OCI-LY7 (cell line): ENCODE measurements at regions not wholly inside any gene's neighbourhood (a gene's known extent, or its start where the extent isn't known, plus 50 kb on each side); places are given as distances from the start of the nearest gene placed in this dataset.

Experiments
- BruUV-seq: library from RNA; stranded (reverse); fragments of 400-500 nt; replicated peaks from 2 replicates; lab custom pipeline; 2021; lab: Mats Ljungman, UMichigan
- CTCF ChIA-PET: fragments of 300-600 bp; sonication (Branson Sonifier 250); formaldehyde crosslinking; loops from one replicate; lab custom pipeline; 2022; ENCODE audit warnings: antibody characterized with exemption; ENCODE audit not compliant: unreplicated experiment; lab: Charles Lee
- POLR2A ChIA-PET: fragments of 300-600 bp; sonication (Branson Sonifier 250); formaldehyde crosslinking; loops from one replicate; lab custom pipeline; 2022; ENCODE audit warnings: antibody characterized with exemption; lab: Charles Lee
- DNase-seq: peaks from one replicate; pipeline ENCODE4 v3.0.0-alpha.2; 2015; ENCODE audit warnings: low spot score
- H2AFZ ChIP-seq: fragments of 200-600 bp; sonication (generic), shearing (Covaris generic); 2 replicates; pipeline ENCODE4 v1.6.1; 2014; ENCODE audit warnings: mild to moderate bottlenecking, antibody characterized with exemption, low read length, moderate library complexity
- H3K27ac ChIP-seq: fragments of 200-600 bp; sonication (generic); 2 replicates; pipeline ENCODE4 v1.5.1; 2014; ENCODE audit warnings: mixed run types, low read depth, mild to moderate bottlenecking, moderate library complexity, low read length, inconsistent platforms; ENCODE audit not compliant: poor library complexity, severe bottlenecking
- H3K36me3 ChIP-seq: fragments of 200-600 bp; sonication (generic); 2 replicates; pipeline ENCODE4 v1.6.1; 2014; ENCODE audit warnings: mild to moderate bottlenecking, antibody characterized with exemption, low read length, moderate library complexity, mixed read lengths; ENCODE audit not compliant: insufficient read depth
- H3K4me1 ChIP-seq: fragments of 200-600 bp; sonication (generic); 2 replicates; pipeline ENCODE4 v1.5.1; 2014; ENCODE audit warnings: mild to moderate bottlenecking, low read length; ENCODE audit not compliant: insufficient read depth, poor library complexity, severe bottlenecking
- H3K4me2 ChIP-seq: fragments of 200-600 bp; sonication (generic); 2 replicates; pipeline ENCODE4 v1.6.1; 2014; ENCODE audit warnings: mild to moderate bottlenecking, low read length
- H3K4me3 ChIP-seq: fragments of 200-600 bp; sonication (generic); 2 replicates; pipeline ENCODE4 v1.5.1; 2014; ENCODE audit warnings: mild to moderate bottlenecking, low read depth, low read length; ENCODE audit not compliant: poor library complexity, severe bottlenecking
- H3K79me2 ChIP-seq: fragments of 200-600 bp; sonication (generic); 2 replicates; pipeline ENCODE4 v1.6.1; 2016; ENCODE audit warnings: low read depth, mild to moderate bottlenecking, low read length, moderate library complexity, mixed read lengths; ENCODE audit not compliant: insufficient read depth
- H3K9me2 ChIP-seq: fragments of 200-600 bp; sonication (generic); 2 replicates; pipeline ENCODE4 v1.6.1; 2016; ENCODE audit warnings: mild to moderate bottlenecking, low read length, mixed read lengths; ENCODE audit not compliant: insufficient read depth
- H3K9me3 ChIP-seq: fragments of 200-600 bp; sonication (generic); 2 replicates; pipeline ENCODE4 v1.6.1; 2014; ENCODE audit warnings: mild to moderate bottlenecking, mixed run types, low read length, mixed read lengths
- H4K20me1 ChIP-seq: fragments of 200-600 bp; sonication (generic); 2 replicates; pipeline ENCODE4 v1.6.1; 2014; ENCODE audit warnings: mild to moderate bottlenecking, antibody characterized with exemption, low read length, moderate library complexity, mixed read lengths; ENCODE audit not compliant: insufficient read depth
- EZH2phosphoT487 ChIP-seq: fragments of 200-600 bp; sonication (generic); IDR thresholded peaks from 2 replicates; pipeline ENCODE4 v1.6.1; 2018; ENCODE audit warnings: low read depth, borderline replicate concordance, mild to moderate bottlenecking, mixed run types, antibody characterized with exemption, low read length, moderate library complexity, mixed read lengths
- intact Hi-C: fragments of 100-400 bp; cut with micrococcal nuclease; formaldehyde crosslinking; loops from one replicate; pipeline ENCODE4 v1.10.0; 2022; ENCODE audit not compliant: unreplicated experiment
- TF ChIP-seq, protein P1 (sequence below): fragments of 200-600 bp; sonication (generic); conservative IDR thresholded peaks from 2 replicates; pipeline ENCODE4 v1.5.1; 2014; ENCODE audit warnings: mild to moderate bottlenecking, antibody characterized with exemption, low read length, moderate library complexity, mixed read lengths

DNA sequence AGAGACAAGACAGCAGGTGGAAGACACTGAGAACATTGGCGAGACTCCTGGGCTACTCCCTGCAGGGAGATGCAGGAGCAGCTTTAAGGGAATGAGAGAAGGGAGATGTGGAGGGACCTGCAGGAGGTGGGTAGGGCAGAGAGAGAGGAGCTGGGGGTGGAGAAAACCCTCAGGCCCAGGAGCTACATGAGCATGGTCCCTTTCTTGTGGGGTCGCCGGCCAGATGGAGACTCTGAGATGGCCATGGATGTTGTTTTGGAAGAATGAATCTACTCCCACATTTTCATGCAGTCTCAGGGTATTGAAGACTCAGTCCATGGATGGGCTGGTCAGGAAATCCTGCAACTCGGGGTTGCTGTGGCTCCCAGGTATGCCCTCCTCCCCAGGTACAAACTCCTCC, 1381.9 kb downstream of the TBC1D22A start:
- DNase-seq = no peak
- no peak overlapping the region for H3K27ac ChIP-seq
- intact Hi-C loops = no loop called here
- no peaks in the 10 kb centered on the region for H3K79me2 ChIP-seq
- no peaks in the 10 kb centered on the region for H3K4me1 ChIP-seq
- H3K36me3 ChIP-seq = no peaks in the 10 kb centered on the region
- no peaks in the 10 kb centered on the region for H3K9me2 ChIP-seq
- H3K4me2 ChIP-seq = no peak overlapping the region
- H2AFZ ChIP-seq = no peak overlapping the region
- no TSS peak for BruUV-seq
- ChIA-PET POLR2A (no interaction called here), CTCF (no interaction called here)
- no peak overlapping the region for H3K4me3 ChIP-seq
- H3K9me3 ChIP-seq = no peaks in the 10 kb centered on the region
- H4K20me1 ChIP-seq = no peaks in the 10 kb centered on the region
- TF ChIP-seq, protein P1, sequence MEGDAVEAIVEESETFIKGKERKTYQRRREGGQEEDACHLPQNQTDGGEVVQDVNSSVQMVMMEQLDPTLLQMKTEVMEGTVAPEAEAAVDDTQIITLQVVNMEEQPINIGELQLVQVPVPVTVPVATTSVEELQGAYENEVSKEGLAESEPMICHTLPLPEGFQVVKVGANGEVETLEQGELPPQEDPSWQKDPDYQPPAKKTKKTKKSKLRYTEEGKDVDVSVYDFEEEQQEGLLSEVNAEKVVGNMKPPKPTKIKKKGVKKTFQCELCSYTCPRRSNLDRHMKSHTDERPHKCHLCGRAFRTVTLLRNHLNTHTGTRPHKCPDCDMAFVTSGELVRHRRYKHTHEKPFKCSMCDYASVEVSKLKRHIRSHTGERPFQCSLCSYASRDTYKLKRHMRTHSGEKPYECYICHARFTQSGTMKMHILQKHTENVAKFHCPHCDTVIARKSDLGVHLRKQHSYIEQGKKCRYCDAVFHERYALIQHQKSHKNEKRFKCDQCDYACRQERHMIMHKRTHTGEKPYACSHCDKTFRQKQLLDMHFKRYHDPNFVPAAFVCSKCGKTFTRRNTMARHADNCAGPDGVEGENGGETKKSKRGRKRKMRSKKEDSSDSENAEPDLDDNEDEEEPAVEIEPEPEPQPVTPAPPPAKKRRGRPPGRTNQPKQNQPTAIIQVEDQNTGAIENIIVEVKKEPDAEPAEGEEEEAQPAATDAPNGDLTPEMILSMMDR = no peak
- TF ChIP-seq EZH2phosphoT487 = no peak

DNA sequence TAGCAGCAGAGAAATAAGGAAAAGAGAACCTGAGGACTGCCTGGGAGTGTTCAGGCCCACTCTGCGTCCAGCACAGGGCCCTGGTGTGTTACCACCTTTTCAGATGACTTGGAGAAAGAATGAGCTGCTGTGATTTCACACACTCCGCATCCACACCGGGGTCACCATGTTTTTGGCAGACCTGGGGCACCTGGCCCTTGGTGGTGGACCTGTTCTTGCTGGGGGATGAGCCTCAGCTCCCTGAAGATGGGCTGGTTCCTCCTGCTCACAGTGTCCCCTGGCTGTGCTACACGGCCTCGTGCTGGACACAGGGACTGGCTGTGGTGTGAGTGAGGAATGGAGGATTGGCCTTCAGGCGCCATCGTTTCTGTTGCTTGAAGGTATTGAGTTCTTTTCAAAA, 1381.4 kb downstream of the TBC1D22A start:
- Histone ChIP-seq H3K9me2 (no peaks in the 10 kb centered on the region), H3K4me1 (no peaks in the 10 kb centered on the region), H2AFZ (no peak overlapping the region), H3K79me2 (no peaks in the 10 kb centered on the region), H3K36me3 (no peaks in the 10 kb centered on the region), H4K20me1 (no peaks in the 10 kb centered on the region), H3K27ac (no peak overlapping the region), H3K4me2 (no peak overlapping the region), H3K9me3 (no peaks in the 10 kb centered on the region), H3K4me3 (no peak overlapping the region)
- no peak for DNase-seq
- CTCF ChIA-PET = no interaction called here
- intact Hi-C loops = no loop called here
- POLR2A ChIA-PET = no interaction called here
- TF ChIP-seq, protein P1 = no peak
- no peak for TF ChIP-seq EZH2phosphoT487
- no TSS peak for BruUV-seq

DNA sequence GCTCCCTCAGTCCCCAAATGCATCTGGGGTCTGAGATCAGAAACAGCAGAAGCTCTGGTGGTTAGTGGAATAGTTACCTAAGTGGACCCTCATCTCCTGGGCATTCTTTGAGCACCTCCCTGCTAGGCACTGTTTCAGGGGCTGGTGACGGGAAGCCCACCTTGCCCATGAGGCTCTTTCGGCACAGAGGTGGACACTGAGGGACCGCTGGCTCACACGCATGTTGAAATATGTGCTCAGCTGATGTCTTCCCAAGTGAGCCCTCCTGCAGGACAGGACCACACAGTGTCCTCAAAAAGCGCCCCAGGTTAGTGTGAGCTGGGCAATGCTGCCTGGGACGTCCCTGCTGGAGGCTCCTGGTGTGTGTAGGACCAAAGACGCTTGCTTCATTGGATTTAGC, 1379.9 kb downstream of the TBC1D22A start:
- Histone ChIP-seq H2AFZ (no peak overlapping the region), H3K79me2 (no peaks in the 10 kb centered on the region), H3K9me3 (no peaks in the 10 kb centered on the region), H4K20me1 (no peaks in the 10 kb centered on the region), H3K9me2 (no peaks in the 10 kb centered on the region), H3K4me2 (no peak overlapping the region), H3K4me3 (no peak overlapping the region), H3K27ac (no peak overlapping the region), H3K4me1 (no peaks in the 10 kb centered on the region), H3K36me3 (no peaks in the 10 kb centered on the region)
- no peak for DNase-seq
- TF ChIP-seq EZH2phosphoT487 = no peak
- TF ChIP-seq, protein P1 = no peak
- POLR2A ChIA-PET = no interaction called here
- CTCF ChIA-PET = no interaction called here
- intact Hi-C loops = no loop called here
- no TSS peak for BruUV-seq
